ENCODE measurements at regions not wholly inside any gene's neighbourhood (a gene's known extent, or its start where the extent isn't known, plus 50 kb on each side); places are given as distances from the start of the nearest gene placed in this dataset.

- Mint-ChIP-seq H3K27ac (no peak overlapping the region), H3K9me3 (peaks cover 0 to 3% (median 0%) of the 10 kb centered on the region in 7 donors), H3K36me3 (no peaks in the 10 kb centered on the region), H3K27me3 (no peaks in the 10 kb centered on the region), H3K4me1 (no peaks in the 10 kb centered on the region), H3K4me3 (no peak overlapping the region)
- no peak for DNase-seq
- ATAC-seq (ENCODE audit: low read depth in 2 of 2) = no peak
These were observed 251.2 kb upstream of the VEPH1 start for GRCh38 chr3:157754451-157754850.

GRCh38 chr3:157753787-157754136 is 250.5 kb upstream of the VEPH1 start:
- H3K4me1 Mint-ChIP-seq = no peaks in the 10 kb centered on the region
- H3K9me3 Mint-ChIP-seq = peaks cover 0 to 2% (median 0%) of the 10 kb centered on the region in 7 donors
- no peak overlapping the region for H3K4me3 Mint-ChIP-seq
- no peak overlapping the region for H3K27ac Mint-ChIP-seq
- H3K36me3 Mint-ChIP-seq = no peaks in the 10 kb centered on the region
- no peaks in the 10 kb centered on the region for H3K27me3 Mint-ChIP-seq
- ATAC-seq (ENCODE audit: low read depth in 2 of 2) (no peak), DNase-seq (no peak)

GRCh38 chr3:157752956-157753786 is 250.0 kb upstream of the VEPH1 start:
- no peak overlapping the region for H3K4me3 Mint-ChIP-seq
- DNase-seq = no peak
- H3K9me3 Mint-ChIP-seq = peaks cover 0 to 2% (median 0%) of the 10 kb centered on the region in 7 donors
- ATAC-seq (ENCODE audit: low read depth in 2 of 2) = no peak
- no peaks in the 10 kb centered on the region for H3K36me3 Mint-ChIP-seq
- H3K27me3 Mint-ChIP-seq = no peaks in the 10 kb centered on the region
- H3K27ac Mint-ChIP-seq = no peak overlapping the region
- no peaks in the 10 kb centered on the region for H3K4me1 Mint-ChIP-seq

- Mint-ChIP-seq H3K27ac (no peak overlapping the region), H3K36me3 (no peaks in the 10 kb centered on the region), H3K4me1 (no peaks in the 10 kb centered on the region), H3K27me3 (no peaks in the 10 kb centered on the region), H3K4me3 (no peak overlapping the region), H3K9me3 (peaks cover 0 to 2% (median 1%) of the 10 kb centered on the region in 7 donors)
- DNase-seq (no peak), ATAC-seq (ENCODE audit: low read depth in 2 of 2) (no peak)
These were observed 249.3 kb upstream of the VEPH1 start for GRCh38 chr3:157752554-157752953.

GRCh38 chr3:157751386-157751785 is 248.2 kb upstream of the VEPH1 start:
- Mint-ChIP-seq H3K36me3 (no peaks in the 10 kb centered on the region), H3K9me3 (peaks cover 0 to 5% (median 2%) of the 10 kb centered on the region in 7 donors), H3K4me1 (no peaks in the 10 kb centered on the region)

GRCh38 chr3:157746391-157746790 is 243.2 kb upstream of the VEPH1 start:
- no peak for ATAC-seq (ENCODE audit: low read depth in 2 of 2)
- Mint-ChIP-seq H3K9me3 (peaks cover 0 to 23% (median 11%) of the 10 kb centered on the region in 7 donors), H3K4me3 (no peak overlapping the region), H3K4me1 (no peaks in the 10 kb centered on the region), H3K36me3 (no peaks in the 10 kb centered on the region), H3K27me3 (no peaks in the 10 kb centered on the region), H3K27ac (no peak overlapping the region)
- DNase-seq = no peak

More at GRCh38 chr3:157751386-157751785, 248.2 kb upstream of the VEPH1 start:
- no peak for DNase-seq
- no peak for ATAC-seq (ENCODE audit: low read depth in 2 of 2)
- H3K27me3 Mint-ChIP-seq = no peaks in the 10 kb centered on the region
- no peak overlapping the region for H3K27ac Mint-ChIP-seq
- H3K4me3 Mint-ChIP-seq = no peak overlapping the region

GRCh38 chr3:157741607-157742006 is 238.4 kb upstream of the VEPH1 start:
- no peak for ATAC-seq (ENCODE audit: low read depth in 2 of 2)
- Mint-ChIP-seq H3K36me3 (no peaks in the 10 kb centered on the region), H3K27me3 (no peaks in the 10 kb centered on the region), H3K9me3 (peaks cover 3 to 23% (median 10%) of the 10 kb centered on the region in 7 donors), H3K4me1 (no peaks in the 10 kb centered on the region), H3K27ac (no peak overlapping the region), H3K4me3 (no peak overlapping the region)
- no peak for DNase-seq

GRCh38 chr3:157738441-157738840 is 235.2 kb upstream of the VEPH1 start:
- no peak overlapping the region for H3K27ac Mint-ChIP-seq
- peaks cover 8 to 38% (median 16%) of the 10 kb centered on the region in 7 donors for H3K9me3 Mint-ChIP-seq
- ATAC-seq (ENCODE audit: low read depth in 2 of 2) = no peak
- H3K36me3 Mint-ChIP-seq = no peaks in the 10 kb centered on the region
- H3K4me1 Mint-ChIP-seq = no peaks in the 10 kb centered on the region
- no peak overlapping the region for H3K4me3 Mint-ChIP-seq
- no peak for DNase-seq
- no peaks in the 10 kb centered on the region for H3K27me3 Mint-ChIP-seq

GRCh38 chr3:157718800-157719199 is 215.6 kb upstream of the VEPH1 start:
- DNase-seq = no peak
- Mint-ChIP-seq H3K36me3 (peaks cover 0 to under 1% of the 10 kb centered on the region in 2 donors), H3K4me3 (no peak overlapping the region), H3K27ac (no peak overlapping the region), H3K4me1 (no peaks in the 10 kb centered on the region), H3K9me3 (peaks cover 3 to 36% (median 14%) of the 10 kb centered on the region in 7 donors), H3K27me3 (no peaks in the 10 kb centered on the region)
- ATAC-seq (ENCODE audit: low read depth in 2 of 2) = no peak

GRCh38 chr3:157713101-157713500 is 209.9 kb upstream of the VEPH1 start:
- peaks cover 0 to 21% (median 4%) of the 10 kb centered on the region in 7 donors for H3K9me3 Mint-ChIP-seq
- no peaks in the 10 kb centered on the region for H3K27me3 Mint-ChIP-seq
- ATAC-seq (ENCODE audit: low read depth in 2 of 2) (no peak), DNase-seq (no peak)
- H3K4me1 Mint-ChIP-seq = no peaks in the 10 kb centered on the region
- peaks cover 0 to 4% of the 10 kb centered on the region in 2 donors for H3K36me3 Mint-ChIP-seq
- H3K4me3 Mint-ChIP-seq = no peak overlapping the region
- no peak overlapping the region for H3K27ac Mint-ChIP-seq

- H3K4me3 Mint-ChIP-seq = no peak overlapping the region
These were observed 202.0 kb upstream of the VEPH1 start for GRCh38 chr3:157705258-157705657.

GRCh38 chr3:157700405-157700804 is 197.2 kb upstream of the VEPH1 start:
- no peak for ATAC-seq (ENCODE audit: low read depth in 2 of 2)
- H3K27ac Mint-ChIP-seq = no peak overlapping the region
- DNase-seq = no peak
- H3K9me3 Mint-ChIP-seq = peaks cover 0 to 9% (median 2%) of the 10 kb centered on the region in 7 donors
- no peak overlapping the region for H3K4me3 Mint-ChIP-seq
- no peaks in the 10 kb centered on the region for H3K27me3 Mint-ChIP-seq
- no peaks in the 10 kb centered on the region for H3K4me1 Mint-ChIP-seq
- H3K36me3 Mint-ChIP-seq = no peaks in the 10 kb centered on the region

More at GRCh38 chr3:157705258-157705657, 202.0 kb upstream of the VEPH1 start:
- ATAC-seq (ENCODE audit: low read depth in 2 of 2) (no peak), DNase-seq (no peak)
- H3K4me1 Mint-ChIP-seq = no peaks in the 10 kb centered on the region
- peaks cover 0 to 7% (median 0%) of the 10 kb centered on the region in 7 donors for H3K9me3 Mint-ChIP-seq
- no peak overlapping the region for H3K27ac Mint-ChIP-seq
- H3K27me3 Mint-ChIP-seq = no peaks in the 10 kb centered on the region
- no peaks in the 10 kb centered on the region for H3K36me3 Mint-ChIP-seq

- Mint-ChIP-seq H3K4me3 (no peak overlapping the region), H3K27ac (no peak overlapping the region), H3K9me3 (peaks cover 0 to 9% (median 2%) of the 10 kb centered on the region in 7 donors), H3K4me1 (no peaks in the 10 kb centered on the region), H3K36me3 (no peaks in the 10 kb centered on the region), H3K27me3 (no peaks in the 10 kb centered on the region)
- DNase-seq (no peak), ATAC-seq (ENCODE audit: low read depth in 2 of 2) (no peak)
These were observed 192.4 kb upstream of the VEPH1 start for GRCh38 chr3:157695586-157695985.

GRCh38 chr3:157695103-157695502 is 191.9 kb upstream of the VEPH1 start:
- Mint-ChIP-seq H3K27me3 (no peaks in the 10 kb centered on the region), H3K27ac (no peak overlapping the region)

More at GRCh38 chr3:157695103-157695502, 191.9 kb upstream of the VEPH1 start:
- H3K4me1 Mint-ChIP-seq = no peaks in the 10 kb centered on the region
- no peak for ATAC-seq (ENCODE audit: low read depth in 2 of 2)
- no peaks in the 10 kb centered on the region for H3K36me3 Mint-ChIP-seq
- H3K4me3 Mint-ChIP-seq = no peak overlapping the region
- H3K9me3 Mint-ChIP-seq = peaks cover 2 to 9% (median 2%) of the 10 kb centered on the region in 7 donors
- no peak for DNase-seq
